ENCODE measurements at regions not wholly inside any gene's neighbourhood (a gene's known extent, or its start where the extent isn't known, plus 50 kb on each side); places are given as distances from the start of the nearest gene placed in this dataset.

DNA sequence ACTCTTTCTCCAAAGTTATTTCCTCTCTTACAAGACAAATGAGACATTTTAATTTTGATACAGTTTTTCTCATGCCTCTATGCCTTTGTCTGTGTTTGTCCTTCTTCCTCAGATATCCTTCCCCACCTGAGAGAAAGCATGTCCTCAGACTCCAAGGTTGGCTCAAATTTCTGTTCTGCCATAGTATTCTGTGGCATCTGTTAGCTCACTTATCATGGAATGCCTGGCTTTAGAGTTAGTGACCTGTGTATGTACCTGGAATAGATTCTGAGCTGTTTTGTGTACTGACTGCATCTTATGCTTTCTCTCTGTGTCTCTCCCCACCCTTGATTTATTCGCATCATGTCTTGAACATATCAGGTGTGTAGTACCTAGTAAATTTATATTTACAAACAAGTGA lies 90.0 kb downstream of the CENPW start:
- no peak for TF ChIP-seq EZH2phosphoT487 (IDR thresholded peaks at IDR 0.05; ENCODE audit: borderline replicate concordance, low read length)
- TF ChIP-seq, protein P1, sequence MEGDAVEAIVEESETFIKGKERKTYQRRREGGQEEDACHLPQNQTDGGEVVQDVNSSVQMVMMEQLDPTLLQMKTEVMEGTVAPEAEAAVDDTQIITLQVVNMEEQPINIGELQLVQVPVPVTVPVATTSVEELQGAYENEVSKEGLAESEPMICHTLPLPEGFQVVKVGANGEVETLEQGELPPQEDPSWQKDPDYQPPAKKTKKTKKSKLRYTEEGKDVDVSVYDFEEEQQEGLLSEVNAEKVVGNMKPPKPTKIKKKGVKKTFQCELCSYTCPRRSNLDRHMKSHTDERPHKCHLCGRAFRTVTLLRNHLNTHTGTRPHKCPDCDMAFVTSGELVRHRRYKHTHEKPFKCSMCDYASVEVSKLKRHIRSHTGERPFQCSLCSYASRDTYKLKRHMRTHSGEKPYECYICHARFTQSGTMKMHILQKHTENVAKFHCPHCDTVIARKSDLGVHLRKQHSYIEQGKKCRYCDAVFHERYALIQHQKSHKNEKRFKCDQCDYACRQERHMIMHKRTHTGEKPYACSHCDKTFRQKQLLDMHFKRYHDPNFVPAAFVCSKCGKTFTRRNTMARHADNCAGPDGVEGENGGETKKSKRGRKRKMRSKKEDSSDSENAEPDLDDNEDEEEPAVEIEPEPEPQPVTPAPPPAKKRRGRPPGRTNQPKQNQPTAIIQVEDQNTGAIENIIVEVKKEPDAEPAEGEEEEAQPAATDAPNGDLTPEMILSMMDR (IDR thresholded peaks at IDR 0.05; ENCODE audit: low read depth, low read length, poor library complexity, severe bottlenecking): no peak
